Parathyroid adenoma (tissue), 2 donors: ENCODE measurements at regions not wholly inside any gene's neighbourhood (a gene's known extent, or its start where the extent isn't known, plus 50 kb on each side); places are given as distances from the start of the nearest gene placed in this dataset.

ENCODE experiments used
- H2AFZ ChIP-seq: fragments of 300-600 bp; sonication (generic); one replicate; pipeline ENCODE4 v1.7.0; 2017; ENCODE audit warnings: antibody characterized with exemption, mild to moderate bottlenecking
- H3K27ac ChIP-seq: fragments of 300-600 bp; sonication (generic); one replicate; pipeline ENCODE4 v1.7.0; 2017
- H3K27me3 ChIP-seq: fragments of 300-600 bp; sonication (generic); one replicate; pipeline ENCODE4 v1.7.0; 2017; ENCODE audit warnings: low read length; ENCODE audit not compliant: control insufficient read depth, insufficient read depth
- H3K36me3 ChIP-seq: fragments of 300-600 bp; sonication (generic); one replicate; pipeline ENCODE4 v1.7.0; 2017; ENCODE audit warnings: low read length; ENCODE audit not compliant: control insufficient read depth, insufficient read depth
- H3K4me1 ChIP-seq: fragments of 300-600 bp; sonication (generic); one replicate; pipeline ENCODE4 v1.7.0; 2017; ENCODE audit warnings: control low read depth
- H3K4me2 ChIP-seq: fragments of 300-600 bp; sonication (generic); one replicate; pipeline ENCODE4 v1.7.0; 2017; ENCODE audit warnings: low read length
- H3K4me3 ChIP-seq: fragments of 300-600 bp; sonication (generic); one replicate; pipeline ENCODE4 v1.7.0; 2017; ENCODE audit warnings: low read depth, low read length
- H3K79me2 ChIP-seq: fragments of 300-600 bp; sonication (generic); one replicate; pipeline ENCODE4 v1.7.0; 2017; ENCODE audit warnings: control low read depth
- H3K9ac ChIP-seq: fragments of 300-600 bp; sonication (generic); one replicate; pipeline ENCODE4 v1.7.0; 2017; ENCODE audit warnings: mild to moderate bottlenecking
- H3K9me3 ChIP-seq: fragments of 300-600 bp; sonication (generic); one replicate; pipeline ENCODE4 v1.7.0; 2017; ENCODE audit warnings: low read length; ENCODE audit not compliant: control insufficient read depth
- CTCF ChIP-seq: fragments of 300-600 bp; sonication (generic); IDR thresholded peaks from one replicate; pipeline ENCODE4 v1.7.0; 2017; ENCODE audit warnings: antibody characterized with exemption, mild to moderate bottlenecking
- donor health status: primary hyperparathyroidism.

- H3K4me1 ChIP-seq: no peaks in the 10 kb centered on the region
- no peak overlapping the region for H3K4me2 ChIP-seq
- no peak overlapping the region for H3K4me3 ChIP-seq
- no peak overlapping the region for H2AFZ ChIP-seq
- no peaks in the 10 kb centered on the region for H3K36me3 ChIP-seq
- no peaks in the 10 kb centered on the region for H3K27me3 ChIP-seq
- no peak overlapping the region for H3K27ac ChIP-seq
- no peaks in the 10 kb centered on the region for H3K79me2 ChIP-seq
- H3K9me3 ChIP-seq: no peaks in the 10 kb centered on the region
- H3K9ac ChIP-seq: no peak overlapping the region
- no peak for TF ChIP-seq CTCF
Observed at GRCh38 chr14:86015941-86016340, 486.0 kb downstream of the FLRT2 start.

GRCh38 chr14:86015511-86015910 lies 485.6 kb downstream of the FLRT2 start:
- Histone ChIP-seq H3K27me3 (no peaks in the 10 kb centered on the region), H3K4me1 (no peaks in the 10 kb centered on the region), H3K36me3 (no peaks in the 10 kb centered on the region), H3K9ac (no peak overlapping the region), H3K4me2 (no peak overlapping the region), H3K27ac (no peak overlapping the region), H3K9me3 (no peaks in the 10 kb centered on the region), H3K79me2 (no peaks in the 10 kb centered on the region), H2AFZ (no peak overlapping the region), H3K4me3 (no peak overlapping the region)
- TF ChIP-seq CTCF: no peak

- no peaks in the 10 kb centered on the region for H3K4me1 ChIP-seq
- H3K4me3 ChIP-seq: no peak overlapping the region
- no peaks in the 10 kb centered on the region for H3K27me3 ChIP-seq
- H3K9ac ChIP-seq: no peak overlapping the region
- no peak overlapping the region for H2AFZ ChIP-seq
- H3K79me2 ChIP-seq: no peaks in the 10 kb centered on the region
- H3K36me3 ChIP-seq: no peaks in the 10 kb centered on the region
- H3K27ac ChIP-seq: no peak overlapping the region
- H3K4me2 ChIP-seq: no peak overlapping the region
- no peaks in the 10 kb centered on the region for H3K9me3 ChIP-seq
- TF ChIP-seq CTCF: no peak
Observed at GRCh38 chr14:86013641-86014040, 483.7 kb downstream of the FLRT2 start.

- Histone ChIP-seq H3K4me1 (no peaks in the 10 kb centered on the region), H3K9ac (no peak overlapping the region), H3K4me2 (no peak overlapping the region), H3K4me3 (no peak overlapping the region), H3K36me3 (no peaks in the 10 kb centered on the region), H3K27me3 (no peaks in the 10 kb centered on the region), H2AFZ (no peak overlapping the region), H3K79me2 (no peaks in the 10 kb centered on the region), H3K27ac (no peak overlapping the region), H3K9me3 (no peaks in the 10 kb centered on the region)
- no peak for TF ChIP-seq CTCF
Observed at GRCh38 chr14:86012461-86012860, 482.5 kb downstream of the FLRT2 start.

- no peaks in the 10 kb centered on the region for H3K27me3 ChIP-seq
- no peaks in the 10 kb centered on the region for H3K79me2 ChIP-seq
- no peak overlapping the region for H3K27ac ChIP-seq
- no peak overlapping the region for H3K9ac ChIP-seq
- H3K4me1 ChIP-seq: no peaks in the 10 kb centered on the region
- TF ChIP-seq CTCF: no peak
- no peaks in the 10 kb centered on the region for H3K36me3 ChIP-seq
- H3K4me2 ChIP-seq: no peak overlapping the region
- H3K9me3 ChIP-seq: no peaks in the 10 kb centered on the region
- H3K4me3 ChIP-seq: no peak overlapping the region
- no peak overlapping the region for H2AFZ ChIP-seq
Observed at GRCh38 chr14:86003998-86004397, 474.1 kb downstream of the FLRT2 start.
